ENCODE measurements at regions not wholly inside any gene's neighbourhood (a gene's known extent, or its start where the extent isn't known, plus 50 kb on each side); places are given as distances from the start of the nearest gene placed in this dataset.

DNA sequence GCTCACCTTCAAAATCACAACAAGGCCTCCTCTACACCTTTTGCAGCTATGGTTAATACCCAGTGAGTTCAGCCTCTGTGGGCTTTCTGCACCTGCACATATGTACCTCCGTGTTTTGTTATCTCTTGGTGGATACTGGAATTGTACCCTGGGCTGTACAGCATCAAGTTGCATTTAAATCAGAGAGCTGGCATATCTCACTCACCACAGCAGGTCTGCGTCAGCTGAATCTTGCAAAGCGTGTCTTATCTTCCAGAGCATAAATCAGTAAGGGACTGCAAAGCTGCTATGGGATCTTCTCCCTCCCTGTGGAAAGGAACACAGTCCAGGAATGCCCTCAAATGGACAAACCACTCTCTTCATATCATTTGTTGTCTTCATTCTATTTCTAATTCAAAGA, 1048.7 kb downstream of the UQCRFS1 start:
- intact Hi-C loops (cut with DNase I): no loop called here
- DNase-seq (no peak), ATAC-seq (no peak)
- TF ChIP-seq, protein P1, sequence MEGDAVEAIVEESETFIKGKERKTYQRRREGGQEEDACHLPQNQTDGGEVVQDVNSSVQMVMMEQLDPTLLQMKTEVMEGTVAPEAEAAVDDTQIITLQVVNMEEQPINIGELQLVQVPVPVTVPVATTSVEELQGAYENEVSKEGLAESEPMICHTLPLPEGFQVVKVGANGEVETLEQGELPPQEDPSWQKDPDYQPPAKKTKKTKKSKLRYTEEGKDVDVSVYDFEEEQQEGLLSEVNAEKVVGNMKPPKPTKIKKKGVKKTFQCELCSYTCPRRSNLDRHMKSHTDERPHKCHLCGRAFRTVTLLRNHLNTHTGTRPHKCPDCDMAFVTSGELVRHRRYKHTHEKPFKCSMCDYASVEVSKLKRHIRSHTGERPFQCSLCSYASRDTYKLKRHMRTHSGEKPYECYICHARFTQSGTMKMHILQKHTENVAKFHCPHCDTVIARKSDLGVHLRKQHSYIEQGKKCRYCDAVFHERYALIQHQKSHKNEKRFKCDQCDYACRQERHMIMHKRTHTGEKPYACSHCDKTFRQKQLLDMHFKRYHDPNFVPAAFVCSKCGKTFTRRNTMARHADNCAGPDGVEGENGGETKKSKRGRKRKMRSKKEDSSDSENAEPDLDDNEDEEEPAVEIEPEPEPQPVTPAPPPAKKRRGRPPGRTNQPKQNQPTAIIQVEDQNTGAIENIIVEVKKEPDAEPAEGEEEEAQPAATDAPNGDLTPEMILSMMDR (IDR thresholded peaks at IDR 0.05): no peak
- Histone ChIP-seq H3K9me3 (peaks cover 0 to 9% of the 10 kb centered on the region in 2 donors), H3K27ac (no peak overlapping the region), H3K4me3 (no peak overlapping the region), H3K36me3 (no peaks in the 10 kb centered on the region), H3K27me3 (no peaks in the 10 kb centered on the region), H3K4me1 (no peaks in the 10 kb centered on the region)

GRCh38 chr19:28159065-28159464, 1053.9 kb downstream of the UQCRFS1 start:
- H3K9me3 ChIP-seq: peaks cover 0 to 23% of the 10 kb centered on the region in 2 donors
- no peak for ATAC-seq
- intact Hi-C loops (cut with DNase I): no loop called here

GRCh38 chr19:28155265-28155664, 1057.7 kb downstream of the UQCRFS1 start:
- DNase-seq: no peak
- no peak for ATAC-seq
- Histone ChIP-seq H3K4me3 (no peak overlapping the region), H3K4me1 (no peaks in the 10 kb centered on the region), H3K36me3 (no peaks in the 10 kb centered on the region), H3K27me3 (no peaks in the 10 kb centered on the region), H3K9me3 (peaks cover 0 to 14% of the 10 kb centered on the region in 2 donors), H3K27ac (no peak overlapping the region)
- intact Hi-C loops (cut with DNase I): no loop called here
- TF ChIP-seq, protein P1 (IDR thresholded peaks at IDR 0.05): no peak

More at GRCh38 chr19:28159065-28159464, 1053.9 kb downstream of the UQCRFS1 start:
- H3K4me3 ChIP-seq: no peak overlapping the region
- no peak for DNase-seq
- no peaks in the 10 kb centered on the region for H3K4me1 ChIP-seq
- TF ChIP-seq, protein P1 (IDR thresholded peaks at IDR 0.05): no peak
- H3K27ac ChIP-seq: no peak overlapping the region
- H3K36me3 ChIP-seq: no peaks in the 10 kb centered on the region
- H3K27me3 ChIP-seq: no peaks in the 10 kb centered on the region

GRCh38 chr19:28154077-28154476, 1058.9 kb downstream of the UQCRFS1 start:
- Histone ChIP-seq H3K4me3 (no peak overlapping the region), H3K4me1 (no peaks in the 10 kb centered on the region), H3K27me3 (no peaks in the 10 kb centered on the region), H3K9me3 (peaks cover 0 to 13% of the 10 kb centered on the region in 2 donors), H3K27ac (no peak overlapping the region), H3K36me3 (no peaks in the 10 kb centered on the region)
- no peak for ATAC-seq
- TF ChIP-seq, protein P1 (IDR thresholded peaks at IDR 0.05): no peak
- intact Hi-C loops (cut with DNase I): no loop called here
- DNase-seq: no peak

DNA sequence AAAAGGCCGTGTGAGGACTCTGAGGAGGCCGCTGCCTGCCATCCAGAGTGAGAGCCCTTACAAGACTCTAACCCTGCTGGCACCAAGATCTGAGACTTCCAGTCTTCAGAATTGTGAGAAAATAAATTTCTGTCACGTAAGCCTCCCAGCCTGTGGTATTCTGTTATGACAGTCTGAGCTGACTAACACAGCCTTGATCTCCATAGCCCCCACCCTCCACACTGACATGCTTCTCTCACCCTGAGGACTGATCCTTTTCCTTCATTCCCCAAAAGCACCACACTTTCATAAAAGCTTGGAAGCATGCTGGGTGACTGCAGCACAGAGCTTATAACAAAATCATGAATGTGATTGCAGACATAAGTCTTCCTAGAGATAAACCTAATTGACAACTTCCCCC, 1059.8 kb downstream of the UQCRFS1 start:
- Histone ChIP-seq H3K4me1 (no peaks in the 10 kb centered on the region), H3K9me3 (peaks cover 0 to 3% of the 10 kb centered on the region in 2 donors), H3K27me3 (no peaks in the 10 kb centered on the region), H3K4me3 (no peak overlapping the region), H3K27ac (no peak overlapping the region), H3K36me3 (no peaks in the 10 kb centered on the region)
- intact Hi-C loops (cut with DNase I): no loop called here
- TF ChIP-seq, protein P1 (IDR thresholded peaks at IDR 0.05): no peak
- ATAC-seq: no peak
- no peak for DNase-seq

Measured in left lung (tissue), 4 donors.